ENCODE measurements at regions not wholly inside any gene's neighbourhood (a gene's known extent, or its start where the extent isn't known, plus 50 kb on each side); places are given as distances from the start of the nearest gene placed in this dataset.

- DNase-seq: no peak
These were observed 86.5 kb downstream of the ACKR3 start for GRCh38 chr2:236656166-236656565.

GRCh38 chr2:236656721-236657120 is 87.1 kb downstream of the ACKR3 start:
- DNase-seq: no peak

GRCh38 chr2:236657215-236657614 is 87.6 kb downstream of the ACKR3 start:
- DNase-seq: no peak

- no peak for DNase-seq
These were observed 88.2 kb downstream of the ACKR3 start for GRCh38 chr2:236657801-236658200.

- DNase-seq: no peak
These were observed 89.5 kb downstream of the ACKR3 start for GRCh38 chr2:236658974-236659757.

- DNase-seq: peak; percentile 80
These were observed 90.1 kb downstream of the ACKR3 start for GRCh38 chr2:236659758-236660150.

- DNase-seq: no peak
These were observed 91.6 kb downstream of the ACKR3 start for GRCh38 chr2:236661061-236661761.

GRCh38 chr2:236661762-236662110 is 92.1 kb downstream of the ACKR3 start:
- DNase-seq: no peak

GRCh38 chr2:236662231-236663185 is 92.9 kb downstream of the ACKR3 start:
- no peak for DNase-seq

- no peak for DNase-seq
These were observed 93.9 kb downstream of the ACKR3 start for GRCh38 chr2:236663287-236664101.

GRCh38 chr2:236664136-236664535 is 94.5 kb downstream of the ACKR3 start:
- DNase-seq: no peak

GRCh38 chr2:236665101-236665500 is 95.5 kb downstream of the ACKR3 start:
- no peak for DNase-seq

- DNase-seq: no peak
These were observed 96.0 kb downstream of the ACKR3 start for GRCh38 chr2:236665572-236666118.

- DNase-seq: no peak
These were observed 97.1 kb downstream of the ACKR3 start for GRCh38 chr2:236666646-236667204.

- DNase-seq: no peak
These were observed 97.9 kb downstream of the ACKR3 start for GRCh38 chr2:236667526-236667925.

GRCh38 chr2:236668531-236668969 is 98.9 kb downstream of the ACKR3 start:
- no peak for DNase-seq

- DNase-seq: no peak
These were observed 100.6 kb downstream of the ACKR3 start for GRCh38 chr2:236670235-236670620.

- DNase-seq: no peak
These were observed 102.4 kb downstream of the ACKR3 start for GRCh38 chr2:236671896-236672562.

GRCh38 chr2:236672606-236673005 is 103.0 kb downstream of the ACKR3 start:
- no peak for DNase-seq

GRCh38 chr2:236673126-236673822 is 103.6 kb downstream of the ACKR3 start:
- DNase-seq: no peak

Data from renal pelvis (tissue), 1 donor.